ENCODE measurements at regions not wholly inside any gene's neighbourhood (a gene's known extent, or its start where the extent isn't known, plus 50 kb on each side); places are given as distances from the start of the nearest gene placed in this dataset.
"Not testable (repeated sequence)": the region's sequence is repeated elsewhere in the genome, so short reads cannot be mapped to it uniquely, and the experiment has no call there.

DNA sequence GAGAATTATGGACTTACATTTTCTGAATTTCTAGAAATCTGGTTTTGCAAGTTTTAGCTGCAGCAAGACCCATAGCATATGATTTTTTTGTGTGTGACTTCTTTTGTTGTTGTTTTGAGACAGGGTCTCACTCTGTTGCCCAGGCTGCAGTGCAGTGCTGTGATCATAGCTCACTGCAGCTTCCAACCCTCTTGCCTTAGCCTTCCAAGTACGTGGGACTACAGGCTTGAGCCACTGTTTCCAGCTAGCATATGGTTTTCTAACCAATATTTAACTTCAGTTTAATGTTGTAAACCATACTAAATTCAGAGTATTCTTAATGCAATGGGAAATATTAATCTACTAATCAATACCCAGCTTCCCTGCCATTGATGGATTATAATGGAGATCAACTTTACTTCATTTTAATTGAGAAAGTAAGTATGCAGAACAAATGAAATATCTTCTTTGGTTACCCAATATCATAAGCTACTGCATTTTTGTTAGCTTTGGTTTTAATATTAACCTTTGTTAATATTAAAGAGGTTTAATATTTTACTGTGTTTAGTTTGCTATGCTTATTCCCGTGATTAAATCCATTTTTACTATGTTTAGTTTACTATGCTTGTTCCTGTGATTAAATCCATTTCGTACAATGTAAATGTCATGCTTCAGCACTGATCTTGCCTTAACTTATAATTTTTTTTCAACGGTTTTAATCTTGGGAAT lies 273.4 kb upstream of the TMEFF2 start:
- no peak overlapping the region for H3K4me3 ChIP-seq (ENCODE audit: low read length)
- no peak for TF ChIP-seq ZNF274 (IDR thresholded peaks at IDR 0.05; ENCODE audit: low read depth, low read length)

DNA sequence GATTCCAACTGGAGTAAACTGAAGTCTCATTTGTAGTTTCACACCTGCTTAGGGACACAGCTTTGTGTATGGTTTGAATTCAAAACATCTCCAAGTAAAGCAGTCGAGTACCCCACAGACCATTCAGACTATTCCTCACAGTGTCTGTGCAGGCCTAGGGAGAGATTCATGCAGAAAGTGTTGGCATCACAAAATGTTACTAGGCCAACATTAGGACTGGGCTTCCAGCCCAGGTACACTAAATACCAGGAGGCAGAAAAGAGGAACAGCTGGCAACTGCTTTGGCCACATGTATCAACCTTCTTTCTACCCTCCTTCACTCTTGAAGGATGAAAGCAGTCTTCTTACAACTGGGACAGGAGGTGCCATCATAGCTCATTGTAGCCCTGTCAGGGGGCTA lies 270.4 kb upstream of the TMEFF2 start:
- TF ChIP-seq ZNF274 (IDR thresholded peaks at IDR 0.05; ENCODE audit: low read depth, low read length) = no peak
- H3K4me3 ChIP-seq (ENCODE audit: low read length) = no peak overlapping the region

DNA sequence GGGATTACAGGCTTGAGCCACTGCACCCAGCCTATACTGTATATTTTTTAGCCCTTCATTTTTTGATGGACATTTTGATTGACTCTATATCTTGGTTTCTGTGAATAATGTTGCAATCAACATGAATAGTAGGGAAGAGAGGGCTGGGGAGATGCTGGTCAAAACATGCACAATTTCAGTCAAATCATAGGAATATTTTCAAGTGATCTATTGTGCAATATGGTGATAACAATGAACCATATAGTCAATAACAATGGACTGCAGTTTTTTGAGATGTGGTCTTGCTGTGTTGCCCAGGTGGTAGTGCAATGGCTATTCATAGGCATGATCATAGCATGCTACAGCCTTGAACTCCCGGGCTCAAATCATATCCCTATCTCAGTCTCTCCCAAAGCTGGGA lies 264.7 kb upstream of the TMEFF2 start:
- TF ChIP-seq ZNF274 (IDR thresholded peaks at IDR 0.05; ENCODE audit: low read depth, low read length) = no peak
- H3K4me3 ChIP-seq (ENCODE audit: low read length) = no peak overlapping the region

DNA sequence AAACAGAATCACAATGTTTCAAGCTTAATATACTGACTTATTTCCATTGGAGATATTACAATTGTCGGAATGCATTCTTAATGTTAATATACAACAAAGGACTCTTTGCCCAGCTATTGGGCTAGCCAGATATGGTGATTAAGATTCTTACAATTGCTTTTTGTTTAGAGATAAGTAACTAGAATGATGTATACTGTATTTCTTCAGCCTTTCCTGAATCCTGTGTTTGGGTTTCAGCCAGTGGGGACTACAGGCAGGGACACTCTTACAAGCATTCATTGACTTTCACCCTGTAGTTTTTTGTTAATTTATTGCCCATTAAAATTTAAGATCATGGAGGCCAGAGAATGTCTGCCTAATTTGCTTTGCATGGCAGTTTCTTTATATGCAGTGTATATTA lies 254.1 kb upstream of the TMEFF2 start:
- TF ChIP-seq ZNF274 (IDR thresholded peaks at IDR 0.05; ENCODE audit: low read depth, low read length) = no peak
- no peak overlapping the region for H3K4me3 ChIP-seq (ENCODE audit: low read length)

DNA sequence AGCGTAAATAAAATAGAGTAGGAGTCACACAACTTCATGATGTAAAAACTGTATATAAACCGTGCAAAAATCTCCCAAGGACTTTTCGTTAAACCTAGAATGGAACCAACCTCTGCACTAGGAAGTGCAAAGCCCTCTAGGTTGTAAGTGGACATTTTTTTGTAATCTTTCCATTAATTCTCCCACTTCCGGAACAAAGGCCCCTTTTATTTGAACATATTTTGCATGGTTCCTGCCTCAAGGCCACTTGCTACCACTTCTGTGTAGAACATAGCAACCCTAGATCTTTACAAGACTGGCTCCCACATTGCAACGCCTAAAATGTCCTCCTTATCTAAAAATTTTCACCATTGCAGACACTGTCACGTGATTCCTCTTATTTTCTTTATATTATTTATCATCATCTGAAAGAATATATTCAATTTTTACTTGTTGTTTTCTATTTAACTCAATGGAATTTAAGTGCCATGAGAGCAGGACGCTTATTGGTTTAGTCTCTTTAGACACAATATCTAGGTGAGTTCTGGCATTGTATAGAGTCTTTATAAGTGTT lies 249.6 kb upstream of the TMEFF2 start:
- H3K4me3 ChIP-seq (ENCODE audit: low read length) = no peak overlapping the region
- no peak for TF ChIP-seq ZNF274 (IDR thresholded peaks at IDR 0.05; ENCODE audit: low read depth, low read length)

DNA sequence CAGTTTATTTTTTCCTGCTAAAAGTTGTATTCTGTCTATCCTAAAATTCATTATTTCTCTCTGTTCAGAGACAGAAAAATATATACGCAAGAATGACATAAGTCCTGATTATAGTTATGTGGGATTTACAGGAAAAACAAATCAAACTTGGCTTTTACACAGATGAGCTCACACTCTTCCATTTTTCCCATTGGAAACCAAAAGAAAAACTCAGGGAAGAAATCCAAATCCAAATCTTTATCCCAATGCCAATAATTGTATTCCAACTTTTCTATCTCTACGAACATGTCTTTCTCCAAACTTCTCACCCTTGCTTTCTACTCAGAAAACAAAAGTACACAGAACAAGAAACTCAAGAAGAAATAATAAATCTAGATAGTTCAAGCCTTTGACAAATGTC lies 249.1 kb upstream of the TMEFF2 start:
- no peak for TF ChIP-seq ZNF274 (IDR thresholded peaks at IDR 0.05; ENCODE audit: low read depth, low read length)
- H3K4me3 ChIP-seq (ENCODE audit: low read length) = no peak overlapping the region

DNA sequence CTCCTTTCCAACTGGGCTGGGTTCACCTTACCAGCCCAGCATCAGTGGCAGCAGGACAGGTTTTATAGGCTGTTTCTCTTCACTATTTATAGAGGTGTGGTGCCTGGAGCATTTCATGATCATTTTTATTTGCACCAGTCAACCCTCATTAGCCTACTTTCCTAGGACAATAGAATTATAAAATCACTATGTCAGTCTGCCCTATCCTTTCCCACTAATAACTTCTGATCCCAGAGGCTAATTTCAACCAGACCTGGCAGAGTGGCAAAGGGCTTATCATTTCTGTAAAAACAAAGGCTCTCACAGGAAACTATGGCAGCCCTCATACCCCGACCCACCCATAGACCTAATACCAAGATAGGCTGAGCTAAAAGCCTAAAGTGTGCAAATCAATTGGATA lies 243.5 kb upstream of the TMEFF2 start:
- no peak for TF ChIP-seq ZNF274 (IDR thresholded peaks at IDR 0.05; ENCODE audit: low read depth, low read length)
- H3K4me3 ChIP-seq (ENCODE audit: low read length) = no peak overlapping the region

DNA sequence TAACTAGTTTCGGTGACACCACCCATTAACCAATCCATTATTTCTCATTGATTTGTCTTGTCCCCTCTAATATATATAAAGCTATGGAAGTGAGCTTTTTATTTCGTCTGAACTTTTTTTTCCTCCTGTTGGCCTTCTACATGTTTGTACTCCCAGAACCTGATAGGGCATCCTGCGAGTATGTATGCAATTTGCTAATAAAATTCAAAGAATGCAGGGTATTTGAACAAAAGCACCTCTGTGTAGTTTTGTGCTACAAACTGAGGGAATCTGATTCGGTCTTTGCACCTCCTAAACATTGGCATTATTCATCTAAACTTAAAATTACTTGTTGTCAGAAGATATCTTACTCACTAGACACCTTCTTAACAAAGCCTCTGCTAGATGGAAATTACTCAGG lies 242.9 kb upstream of the TMEFF2 start:
- no peak for TF ChIP-seq ZNF274 (IDR thresholded peaks at IDR 0.05; ENCODE audit: low read depth, low read length)
- H3K4me3 ChIP-seq (ENCODE audit: low read length) = no peak overlapping the region

DNA sequence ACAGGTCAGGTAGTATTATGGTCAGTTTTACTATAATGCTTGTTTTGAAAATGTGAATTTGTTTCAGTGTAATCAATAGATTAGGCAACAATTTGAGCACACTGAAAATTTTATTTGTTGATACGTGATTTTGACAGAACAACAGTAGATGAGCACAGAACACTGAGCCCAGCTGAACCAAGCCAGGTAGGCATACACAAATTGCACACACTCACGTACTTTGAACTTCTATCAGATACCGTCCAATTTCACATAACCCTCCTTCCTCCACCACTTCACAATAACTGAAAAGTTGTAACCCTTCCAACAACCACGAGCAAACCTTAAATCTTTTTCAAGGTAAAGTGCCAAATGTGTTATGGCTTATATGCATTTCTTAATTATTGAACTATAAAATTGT lies 229.5 kb upstream of the TMEFF2 start:
- no peak overlapping the region for H3K4me3 ChIP-seq (ENCODE audit: low read length)
- no peak for TF ChIP-seq ZNF274 (IDR thresholded peaks at IDR 0.05; ENCODE audit: low read depth, low read length)

DNA sequence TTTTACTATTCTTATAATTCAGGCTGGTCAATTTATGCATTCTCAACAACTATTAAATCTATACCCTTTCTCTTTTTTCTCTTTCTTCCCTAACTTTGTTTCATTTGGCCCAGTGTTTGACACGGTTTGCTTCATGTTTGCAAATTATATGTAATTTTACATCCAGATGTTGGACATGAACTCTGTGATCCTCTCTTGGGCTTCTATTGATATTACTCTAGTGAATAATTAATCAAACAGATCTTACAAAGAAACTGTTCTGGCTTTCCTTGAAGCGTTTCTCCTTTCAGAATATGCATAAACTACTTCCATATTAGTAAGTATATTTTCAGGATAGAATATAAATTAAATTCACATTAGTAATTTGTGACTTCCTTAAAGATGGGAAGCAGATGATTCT lies 225.1 kb upstream of the TMEFF2 start:
- TF ChIP-seq ZNF274 (IDR thresholded peaks at IDR 0.05; ENCODE audit: low read depth, low read length) = no peak
- no peak overlapping the region for H3K4me3 ChIP-seq (ENCODE audit: low read length)

DNA sequence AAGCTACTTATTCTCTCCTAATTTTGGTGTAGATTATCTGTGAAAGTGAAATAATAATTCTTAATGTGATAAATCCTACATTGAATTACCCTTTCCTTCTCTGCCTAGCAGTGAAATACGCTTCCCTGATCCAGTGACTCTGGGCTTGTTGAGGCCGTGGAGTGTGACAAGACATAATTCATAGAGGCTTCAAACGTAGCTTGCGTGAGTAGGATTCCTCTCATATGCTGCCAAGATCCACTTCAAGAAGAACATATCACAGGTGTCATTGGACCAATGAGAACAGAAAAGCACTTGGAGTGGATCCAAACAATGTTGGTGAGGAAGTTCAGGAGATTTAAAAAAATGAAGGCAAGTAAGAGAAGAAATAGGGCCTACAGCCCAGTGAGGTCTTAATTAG lies 221.3 kb upstream of the TMEFF2 start:
- H3K4me3 ChIP-seq (ENCODE audit: low read length) = no peak overlapping the region
- no peak for TF ChIP-seq ZNF274 (IDR thresholded peaks at IDR 0.05; ENCODE audit: low read depth, low read length)

DNA sequence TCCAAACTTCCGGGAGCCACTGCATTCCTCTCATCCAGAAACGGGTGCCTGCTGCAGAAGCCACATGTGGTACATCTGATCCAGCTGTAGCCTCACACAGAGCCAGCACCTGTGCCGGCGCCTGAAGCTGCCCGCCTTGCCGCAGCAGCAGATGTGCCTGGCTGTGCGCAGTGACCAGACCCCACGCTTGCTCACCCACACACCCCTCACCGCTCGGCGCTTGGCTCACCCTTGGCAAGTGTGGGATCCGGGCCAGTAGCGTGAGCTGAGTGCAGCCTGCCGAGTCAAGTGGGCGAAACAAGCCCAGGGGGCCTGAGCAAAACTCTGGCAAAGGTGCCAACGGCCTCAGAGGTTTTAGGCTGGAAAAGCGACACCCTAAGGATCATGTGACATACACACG lies 220.1 kb upstream of the TMEFF2 start:
- TF ChIP-seq ZNF274 (IDR thresholded peaks at IDR 0.05; ENCODE audit: low read depth, low read length) = no peak

DNA sequence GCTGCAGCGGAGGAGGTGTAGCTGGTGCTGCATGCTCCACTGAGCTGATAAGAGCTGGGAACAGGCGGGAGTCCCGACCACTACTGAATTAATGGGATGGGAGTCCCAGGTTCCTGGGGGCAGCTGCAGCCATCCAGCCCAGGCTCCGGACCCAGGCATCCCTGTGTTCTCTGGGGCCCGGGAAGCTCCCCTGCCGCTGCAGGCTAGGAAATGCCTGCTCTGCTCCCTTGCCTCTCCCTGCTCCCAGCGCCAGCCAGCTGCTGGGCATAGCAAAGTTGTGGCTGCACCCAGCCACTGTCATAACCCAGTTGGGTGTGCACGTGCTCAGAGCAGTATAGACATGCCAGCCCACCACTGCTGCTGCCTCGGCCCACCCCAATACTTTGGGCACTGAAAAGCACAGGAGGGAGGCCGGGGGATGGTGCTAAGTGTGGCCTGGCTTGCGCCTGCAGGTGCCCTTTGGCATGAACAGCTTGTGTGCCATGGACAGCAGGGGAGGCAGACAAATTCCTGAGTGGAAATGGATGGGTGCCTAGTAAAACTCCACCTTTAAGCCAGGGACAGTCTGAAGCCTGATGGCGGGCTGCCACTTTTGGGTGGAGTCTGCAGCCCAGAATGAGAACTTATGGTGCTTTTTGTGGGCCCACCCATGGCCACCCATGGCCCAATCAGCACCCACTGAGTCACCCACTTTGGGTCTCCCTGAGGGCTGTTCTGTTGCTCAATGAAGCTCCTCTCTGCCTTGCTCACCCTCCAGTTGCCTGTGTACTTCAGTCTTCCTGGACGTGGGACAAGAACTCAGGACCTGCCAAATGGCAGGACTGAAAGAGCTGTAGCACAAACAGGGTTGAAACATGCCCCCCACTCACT lies 219.3 kb upstream of the TMEFF2 start:
- no peak for TF ChIP-seq ZNF274 (IDR thresholded peaks at IDR 0.05; ENCODE audit: low read depth, low read length)

More for the DNA sequence above, 220.1 kb upstream of the TMEFF2 start:
- H3K4me3 ChIP-seq (ENCODE audit: low read length) = no peak overlapping the region

DNA sequence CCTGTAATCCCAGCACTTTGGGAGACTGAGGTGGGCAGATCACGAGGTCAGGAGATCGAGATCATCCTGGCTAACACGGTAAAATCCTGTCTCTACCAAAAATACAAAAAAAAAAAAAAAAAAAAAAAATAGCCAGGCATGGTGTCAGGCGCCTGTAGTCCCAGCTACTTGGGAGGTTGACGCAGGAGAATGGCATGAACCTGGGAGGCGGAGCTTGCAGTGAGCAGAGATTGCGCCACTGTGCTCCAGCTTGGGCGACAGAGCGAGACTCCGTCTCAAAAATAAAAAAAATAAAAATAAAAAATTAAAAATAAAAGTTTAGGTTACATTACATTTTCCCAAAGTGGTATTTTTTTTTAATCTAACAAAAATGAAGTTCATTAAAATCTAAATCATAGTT lies 218.1 kb upstream of the TMEFF2 start:
- H3K4me3 ChIP-seq (ENCODE audit: low read length) = not testable (repeated sequence)

More for the DNA sequence above, 219.3 kb upstream of the TMEFF2 start:
- no peak overlapping the region for H3K4me3 ChIP-seq (ENCODE audit: low read length)

DNA sequence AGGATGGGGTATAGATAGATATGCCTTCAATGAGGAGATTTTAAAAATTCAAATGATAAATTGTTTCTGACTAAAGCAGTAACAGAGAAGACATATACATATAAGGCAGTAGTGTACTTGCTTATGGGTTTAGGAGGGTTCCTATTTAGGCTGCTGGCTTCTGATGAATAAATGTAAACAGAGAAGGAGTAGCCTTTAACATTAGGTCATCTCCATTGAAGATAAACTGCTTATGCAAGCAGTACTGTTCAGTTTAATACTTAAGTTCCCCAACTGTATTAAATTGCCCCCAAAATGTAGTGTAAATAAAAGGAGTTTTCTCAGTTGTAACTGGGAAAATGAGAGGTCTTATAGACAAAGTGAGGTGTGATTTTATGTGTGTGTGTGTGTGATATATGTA lies 217.7 kb upstream of the TMEFF2 start:
- H3K4me3 ChIP-seq (ENCODE audit: low read length) = no peak overlapping the region
- no peak for TF ChIP-seq ZNF274 (IDR thresholded peaks at IDR 0.05; ENCODE audit: low read depth, low read length)
